Neutrophil (primary cell): ENCODE measurements at regions not wholly inside any gene's neighbourhood (a gene's known extent, or its start where the extent isn't known, plus 50 kb on each side); places are given as distances from the start of the nearest gene placed in this dataset.

Experiments used
- H3K27ac ChIP-seq: fragments of 200-600 bp; sonication (generic); 2 replicates; pipeline ENCODE4 v1.5.1; 2016; ENCODE audit warnings: mild to moderate bottlenecking, moderate library complexity
- H3K27me3 ChIP-seq: fragments of 200-600 bp; sonication (generic); 2 replicates; pipeline ENCODE4 v1.6.0; 2016; ENCODE audit warnings: mild to moderate bottlenecking
- H3K36me3 ChIP-seq: fragments of 200-600 bp; sonication (generic); 2 replicates; pipeline ENCODE4 v1.5.1; 2017
- H3K4me1 ChIP-seq, 2 experiments: fragments of 200-600 bp in 1 of 2; sonication (generic) in 1 of 2; 1 replicate in 1 of 2; 2 replicates in 1 of 2; pipeline versions ENCODE4 v1.5.1 to v1.6.1; 2013 to 2016; ENCODE audit warnings: low read depth in 1 of 2, low read length in 1 of 2, mild to moderate bottlenecking in 1 of 2, moderate library complexity in 1 of 2; ENCODE audit not compliant: control insufficient read depth in 1 of 2, insufficient read depth in 1 of 2
- H3K4me3 ChIP-seq, 2 experiments: fragments of 200-600 bp in 1 of 2; sonication (generic) in 1 of 2; 1 replicate in 1 of 2; 2 replicates in 1 of 2; pipeline ENCODE4 v1.5.1; 2013 to 2016; ENCODE audit warnings: low read depth in 1 of 2, low read length in 1 of 2, mild to moderate bottlenecking in 1 of 2, moderate library complexity in 1 of 2
- H3K9me3 ChIP-seq: fragments of 200-600 bp; sonication (generic); 2 replicates; pipeline ENCODE4 v1.5.1; 2016
- TF ChIP-seq, protein P1 (sequence below): fragments of 200-600 bp; sonication (generic); IDR thresholded peaks from 2 replicates; pipeline ENCODE4 v1.5.1; 2016; ENCODE audit warnings: antibody characterized with exemption

DNA sequence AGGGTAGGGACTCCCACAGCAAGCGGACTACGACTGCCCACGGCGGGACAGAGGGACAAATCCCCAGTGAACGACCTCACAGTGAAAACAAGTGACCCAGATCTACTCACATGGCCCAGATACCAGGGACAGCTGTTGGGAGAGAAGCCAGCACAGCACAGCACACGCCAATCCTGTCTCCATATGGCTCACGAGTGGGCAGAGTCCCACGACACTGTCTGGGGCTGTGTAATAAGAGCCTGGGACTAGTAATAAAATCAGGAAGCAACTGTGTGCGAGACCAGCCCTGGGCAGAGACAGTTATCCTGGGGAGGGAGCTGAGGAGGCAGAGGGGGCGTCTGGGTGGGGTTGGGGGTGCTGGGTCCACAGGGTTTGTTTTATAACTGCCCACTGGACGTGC, 385.0 kb downstream of the CTTN start:
- no peaks in the 10 kb centered on the region for H3K36me3 ChIP-seq
- no peaks in the 10 kb centered on the region for H3K27me3 ChIP-seq
- no peak overlapping the region for H3K4me3 ChIP-seq
- no peak overlapping the region for H3K27ac ChIP-seq
- no peaks in the 10 kb centered on the region for H3K9me3 ChIP-seq
- TF ChIP-seq, protein P1, sequence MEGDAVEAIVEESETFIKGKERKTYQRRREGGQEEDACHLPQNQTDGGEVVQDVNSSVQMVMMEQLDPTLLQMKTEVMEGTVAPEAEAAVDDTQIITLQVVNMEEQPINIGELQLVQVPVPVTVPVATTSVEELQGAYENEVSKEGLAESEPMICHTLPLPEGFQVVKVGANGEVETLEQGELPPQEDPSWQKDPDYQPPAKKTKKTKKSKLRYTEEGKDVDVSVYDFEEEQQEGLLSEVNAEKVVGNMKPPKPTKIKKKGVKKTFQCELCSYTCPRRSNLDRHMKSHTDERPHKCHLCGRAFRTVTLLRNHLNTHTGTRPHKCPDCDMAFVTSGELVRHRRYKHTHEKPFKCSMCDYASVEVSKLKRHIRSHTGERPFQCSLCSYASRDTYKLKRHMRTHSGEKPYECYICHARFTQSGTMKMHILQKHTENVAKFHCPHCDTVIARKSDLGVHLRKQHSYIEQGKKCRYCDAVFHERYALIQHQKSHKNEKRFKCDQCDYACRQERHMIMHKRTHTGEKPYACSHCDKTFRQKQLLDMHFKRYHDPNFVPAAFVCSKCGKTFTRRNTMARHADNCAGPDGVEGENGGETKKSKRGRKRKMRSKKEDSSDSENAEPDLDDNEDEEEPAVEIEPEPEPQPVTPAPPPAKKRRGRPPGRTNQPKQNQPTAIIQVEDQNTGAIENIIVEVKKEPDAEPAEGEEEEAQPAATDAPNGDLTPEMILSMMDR = no peak
- no peaks in the 10 kb centered on the region for H3K4me1 ChIP-seq

GRCh38 chr11:70783821-70784220, 385.5 kb downstream of the CTTN start:
- Histone ChIP-seq H3K4me1 (no peaks in the 10 kb centered on the region), H3K9me3 (no peaks in the 10 kb centered on the region)
- TF ChIP-seq, protein P1 = no peak

GRCh38 chr11:70785372-70785771, 387.0 kb downstream of the CTTN start:
- TF ChIP-seq, protein P1 = no peak
- Histone ChIP-seq H3K27ac (no peak overlapping the region), H3K9me3 (no peaks in the 10 kb centered on the region), H3K36me3 (no peaks in the 10 kb centered on the region), H3K4me3 (no peak overlapping the region), H3K4me1 (no peaks in the 10 kb centered on the region), H3K27me3 (no peaks in the 10 kb centered on the region)

More at GRCh38 chr11:70783821-70784220, 385.5 kb downstream of the CTTN start:
- Histone ChIP-seq H3K36me3 (no peaks in the 10 kb centered on the region), H3K4me3 (no peak overlapping the region), H3K27me3 (no peaks in the 10 kb centered on the region), H3K27ac (no peak overlapping the region)

- no peaks in the 10 kb centered on the region for H3K27me3 ChIP-seq
- H3K9me3 ChIP-seq = no peaks in the 10 kb centered on the region
- no peaks in the 10 kb centered on the region for H3K36me3 ChIP-seq
- TF ChIP-seq, protein P1 = no peak
- H3K27ac ChIP-seq = no peak overlapping the region
- no peaks in the 10 kb centered on the region for H3K4me1 ChIP-seq
- H3K4me3 ChIP-seq = no peak overlapping the region
Observed at GRCh38 chr11:70786021-70786665, 387.8 kb downstream of the CTTN start.

DNA sequence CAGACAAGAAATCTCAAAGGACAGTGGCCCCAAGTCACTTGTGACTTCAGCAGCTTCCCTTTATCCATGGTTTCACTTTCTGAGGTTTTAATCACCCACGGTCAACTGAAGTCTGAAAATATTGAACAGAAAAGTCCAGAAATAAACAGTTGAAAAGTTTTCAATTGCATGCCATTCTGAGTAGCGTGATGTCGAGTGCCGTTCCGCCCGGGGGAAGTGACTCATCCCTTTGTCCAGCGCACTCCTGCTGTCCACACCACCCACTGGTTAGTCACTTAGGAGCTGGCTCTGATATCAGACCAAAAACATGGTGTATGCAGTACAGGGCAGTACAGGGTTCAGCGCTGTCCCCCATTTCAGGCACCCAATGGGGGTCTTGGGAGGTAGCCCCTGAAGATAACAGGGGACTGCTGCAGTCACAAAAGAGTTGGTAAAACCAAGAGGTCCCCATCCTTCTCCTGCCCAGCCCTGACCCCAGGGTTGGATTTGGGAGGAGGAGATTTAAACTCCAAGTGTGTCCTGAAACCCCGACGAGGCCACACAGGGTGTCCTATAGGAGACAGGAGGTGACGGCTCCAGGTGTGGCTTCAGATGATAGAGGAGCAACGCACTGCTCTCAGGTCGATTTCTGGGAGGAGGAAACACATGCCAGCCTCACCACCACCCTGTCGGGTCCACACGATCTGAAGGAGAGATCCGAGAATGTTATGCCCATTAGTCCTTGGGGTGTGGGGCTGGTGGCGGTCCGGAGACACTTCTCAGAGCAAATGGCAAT, 390.1 kb downstream of the CTTN start:
- Histone ChIP-seq H3K27me3 (no peaks in the 10 kb centered on the region), H3K4me1 (no peaks in the 10 kb centered on the region), H3K9me3 (no peaks in the 10 kb centered on the region), H3K4me3 (no peak overlapping the region), H3K36me3 (no peaks in the 10 kb centered on the region), H3K27ac (no peak overlapping the region)
- TF ChIP-seq, protein P1 = no peak
